Mesothelial cell of epicardium (in vitro differentiated cells): ENCODE measurements at regions not wholly inside any gene's neighbourhood (a gene's known extent, or its start where the extent isn't known, plus 50 kb on each side); places are given as distances from the start of the nearest gene placed in this dataset.
"Not testable (repeated sequence)": the region's sequence is repeated elsewhere in the genome, so short reads cannot be mapped to it uniquely, and the experiment has no call there.

Experiments used
- DNase-seq, 2 experiments: peaks; one replicate each; pipeline ENCODE4 v3.0.0; 2021; ENCODE audit warnings: low spot score in 2 of 2; ENCODE audit not compliant: unreplicated experiment in 2 of 2
- H3K27ac Mint-ChIP-seq: 2 replicates; pipeline ENCODE4 v1.8.0; 2021; ENCODE audit warnings: mixed read lengths
- H3K27me3 Mint-ChIP-seq: 2 replicates; pipeline ENCODE4 v1.8.0; 2021; ENCODE audit warnings: low read depth, mixed read lengths
- H3K36me3 Mint-ChIP-seq: 2 replicates; pipeline ENCODE4 v1.8.0; 2021; ENCODE audit warnings: mixed read lengths
- H3K4me1 Mint-ChIP-seq: 2 replicates; pipeline ENCODE4 v1.8.0; 2021; ENCODE audit warnings: mixed read lengths
- H3K4me3 Mint-ChIP-seq: 2 replicates; pipeline ENCODE4 v1.8.0; 2021; ENCODE audit warnings: mild to moderate bottlenecking, moderate library complexity, mixed read lengths
- H3K9me3 Mint-ChIP-seq: 2 replicates; pipeline ENCODE4 v1.8.0; 2021; ENCODE audit warnings: mixed read lengths
- TF ChIP-seq, protein P1 (sequence below): fragments of 200-600 bp; sonication (generic); IDR thresholded peaks from one replicate; pipeline ENCODE4 v1.5.0; 2021; ENCODE audit warnings: antibody characterized with exemption; ENCODE audit not compliant: unreplicated experiment

DNA sequence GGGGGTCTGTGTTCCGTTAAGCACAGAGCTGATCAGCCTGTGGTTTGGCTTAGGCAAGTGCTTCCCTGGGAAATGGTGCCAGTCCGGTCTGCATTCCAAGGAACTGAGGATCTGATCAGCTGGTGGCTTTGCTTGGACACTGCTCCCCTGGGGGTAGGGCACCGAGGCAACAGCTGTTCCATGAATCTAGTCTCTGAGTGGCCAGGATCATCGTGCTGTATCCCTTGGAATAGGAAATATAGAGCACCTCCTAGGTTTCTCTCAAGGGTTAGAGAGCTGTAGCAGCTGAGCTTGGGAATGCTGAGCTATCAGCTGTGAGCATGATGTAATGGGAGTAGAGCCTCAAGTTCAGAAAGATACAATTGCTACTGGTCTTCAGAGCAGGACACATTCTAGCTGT, 863.9 kb downstream of the RAPGEF2 start:
- TF ChIP-seq, protein P1, sequence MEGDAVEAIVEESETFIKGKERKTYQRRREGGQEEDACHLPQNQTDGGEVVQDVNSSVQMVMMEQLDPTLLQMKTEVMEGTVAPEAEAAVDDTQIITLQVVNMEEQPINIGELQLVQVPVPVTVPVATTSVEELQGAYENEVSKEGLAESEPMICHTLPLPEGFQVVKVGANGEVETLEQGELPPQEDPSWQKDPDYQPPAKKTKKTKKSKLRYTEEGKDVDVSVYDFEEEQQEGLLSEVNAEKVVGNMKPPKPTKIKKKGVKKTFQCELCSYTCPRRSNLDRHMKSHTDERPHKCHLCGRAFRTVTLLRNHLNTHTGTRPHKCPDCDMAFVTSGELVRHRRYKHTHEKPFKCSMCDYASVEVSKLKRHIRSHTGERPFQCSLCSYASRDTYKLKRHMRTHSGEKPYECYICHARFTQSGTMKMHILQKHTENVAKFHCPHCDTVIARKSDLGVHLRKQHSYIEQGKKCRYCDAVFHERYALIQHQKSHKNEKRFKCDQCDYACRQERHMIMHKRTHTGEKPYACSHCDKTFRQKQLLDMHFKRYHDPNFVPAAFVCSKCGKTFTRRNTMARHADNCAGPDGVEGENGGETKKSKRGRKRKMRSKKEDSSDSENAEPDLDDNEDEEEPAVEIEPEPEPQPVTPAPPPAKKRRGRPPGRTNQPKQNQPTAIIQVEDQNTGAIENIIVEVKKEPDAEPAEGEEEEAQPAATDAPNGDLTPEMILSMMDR = no peak
- H3K27ac Mint-ChIP-seq = no peak overlapping the region
- peaks cover 15% of the 10 kb centered on the region for H3K9me3 Mint-ChIP-seq
- H3K27me3 Mint-ChIP-seq = no peaks in the 10 kb centered on the region
- H3K36me3 Mint-ChIP-seq = peaks cover 1% of the 10 kb centered on the region
- no peak for DNase-seq
- no peaks in the 10 kb centered on the region for H3K4me1 Mint-ChIP-seq
- H3K4me3 Mint-ChIP-seq = no peak overlapping the region

DNA sequence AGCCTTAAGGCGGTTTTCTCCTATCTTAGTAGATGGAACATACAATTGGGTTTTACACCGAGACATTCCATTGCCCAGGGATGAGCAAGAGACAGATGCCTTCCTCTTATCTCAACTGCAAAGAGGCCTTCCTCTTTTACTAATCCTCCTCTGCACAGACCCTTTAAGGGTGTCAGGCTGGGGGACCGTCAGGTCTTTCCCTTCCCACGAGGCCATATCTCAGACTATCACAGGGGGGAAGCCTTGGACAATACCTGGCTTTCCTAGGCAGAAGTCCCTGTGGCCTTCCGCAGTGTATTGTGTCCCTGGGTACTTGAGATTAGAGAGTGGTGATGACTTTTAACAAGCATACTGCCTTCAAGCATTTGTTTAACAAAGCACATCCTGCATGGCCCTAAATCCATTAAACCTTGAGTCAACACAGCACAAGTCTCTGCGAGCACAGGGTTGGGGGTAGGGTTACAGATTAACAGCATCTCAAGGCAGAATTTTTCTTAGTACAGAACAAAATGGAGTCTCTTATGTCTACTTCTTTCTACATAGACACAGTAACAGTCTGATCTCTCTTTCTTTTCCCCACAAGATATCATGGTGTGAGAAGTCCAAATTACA, 874.1 kb downstream of the RAPGEF2 start:
- not testable (repeated sequence) for H3K4me3 Mint-ChIP-seq, H3K27ac Mint-ChIP-seq, H3K4me1 Mint-ChIP-seq, H3K36me3 Mint-ChIP-seq, H3K27me3 Mint-ChIP-seq, DNase-seq
- peaks cover 15% of the 10 kb centered on the region for H3K9me3 Mint-ChIP-seq

DNA sequence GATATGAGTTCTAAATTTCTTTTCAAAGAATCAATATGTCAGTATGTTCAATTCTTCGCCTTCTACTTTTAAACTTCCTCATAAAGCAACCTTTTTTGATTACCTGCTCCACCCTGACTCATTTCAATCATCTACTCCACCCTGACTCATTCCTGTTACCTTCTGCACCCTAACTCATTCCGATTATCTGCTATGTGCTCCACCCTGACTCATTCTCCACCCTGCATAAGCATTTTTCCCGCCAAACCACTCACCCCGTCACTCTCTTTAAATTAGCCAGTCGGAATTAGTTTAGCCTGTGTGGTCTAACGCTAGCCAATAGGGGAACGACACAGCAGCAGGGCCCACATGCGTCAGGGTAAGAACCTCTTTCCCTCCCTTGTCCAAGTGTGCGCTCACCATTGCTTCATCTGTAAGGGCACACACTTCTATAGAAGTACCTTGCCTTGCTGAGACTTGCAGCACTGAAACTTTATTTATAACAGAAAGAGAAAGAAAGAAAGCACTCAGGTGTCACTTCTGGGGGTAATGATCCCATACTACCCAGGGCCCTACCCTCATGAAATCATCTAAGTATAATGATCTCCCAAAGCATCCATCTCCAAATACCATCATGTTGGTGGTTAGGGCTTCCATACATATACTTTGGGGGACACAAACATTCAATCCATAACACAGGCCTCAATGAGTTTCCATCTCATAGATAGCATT, 875.2 kb downstream of the RAPGEF2 start:
- Mint-ChIP-seq H3K4me3 (no peak overlapping the region), H3K27ac (no peak overlapping the region), H3K4me1 (peaks cover 5% of the 10 kb centered on the region), H3K36me3 (no peaks in the 10 kb centered on the region), H3K9me3 (peaks cover 5% of the 10 kb centered on the region), H3K27me3 (no peaks in the 10 kb centered on the region)
- TF ChIP-seq, protein P1 = no peak
- no peak for DNase-seq

GRCh38 chr4:159979351-159979750, 876.5 kb downstream of the RAPGEF2 start:
- Mint-ChIP-seq H3K27me3 (no peaks in the 10 kb centered on the region), H3K36me3 (no peaks in the 10 kb centered on the region), H3K27ac (no peak overlapping the region), H3K9me3 (no peaks in the 10 kb centered on the region), H3K4me1 (peaks cover 5% of the 10 kb centered on the region), H3K4me3 (no peak overlapping the region)
- no peak for DNase-seq
- TF ChIP-seq, protein P1 = no peak

DNA sequence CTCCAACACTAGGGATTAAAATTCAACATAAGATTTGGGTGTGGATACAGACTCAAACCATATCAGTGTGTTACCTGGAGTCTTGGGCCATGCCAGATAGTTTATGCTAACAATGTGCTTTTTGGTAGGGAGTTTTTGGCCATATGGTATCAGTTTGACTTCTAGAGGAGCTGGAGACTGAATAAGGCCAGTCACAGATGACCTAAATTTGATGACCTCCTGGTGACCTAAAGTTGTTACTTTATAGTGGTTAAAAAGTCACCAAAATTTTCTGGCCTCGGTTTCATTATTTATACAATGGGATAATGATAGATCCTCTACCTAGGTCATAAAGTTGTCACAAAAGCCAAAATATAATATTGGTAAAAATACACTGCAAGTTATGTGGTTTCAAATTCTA, 877.1 kb downstream of the RAPGEF2 start:
- no peak for DNase-seq
- TF ChIP-seq, protein P1 = no peak
- Mint-ChIP-seq H3K9me3 (no peaks in the 10 kb centered on the region), H3K4me1 (peaks cover 5% of the 10 kb centered on the region), H3K4me3 (no peak overlapping the region), H3K27me3 (no peaks in the 10 kb centered on the region), H3K36me3 (no peaks in the 10 kb centered on the region), H3K27ac (no peak overlapping the region)

DNA sequence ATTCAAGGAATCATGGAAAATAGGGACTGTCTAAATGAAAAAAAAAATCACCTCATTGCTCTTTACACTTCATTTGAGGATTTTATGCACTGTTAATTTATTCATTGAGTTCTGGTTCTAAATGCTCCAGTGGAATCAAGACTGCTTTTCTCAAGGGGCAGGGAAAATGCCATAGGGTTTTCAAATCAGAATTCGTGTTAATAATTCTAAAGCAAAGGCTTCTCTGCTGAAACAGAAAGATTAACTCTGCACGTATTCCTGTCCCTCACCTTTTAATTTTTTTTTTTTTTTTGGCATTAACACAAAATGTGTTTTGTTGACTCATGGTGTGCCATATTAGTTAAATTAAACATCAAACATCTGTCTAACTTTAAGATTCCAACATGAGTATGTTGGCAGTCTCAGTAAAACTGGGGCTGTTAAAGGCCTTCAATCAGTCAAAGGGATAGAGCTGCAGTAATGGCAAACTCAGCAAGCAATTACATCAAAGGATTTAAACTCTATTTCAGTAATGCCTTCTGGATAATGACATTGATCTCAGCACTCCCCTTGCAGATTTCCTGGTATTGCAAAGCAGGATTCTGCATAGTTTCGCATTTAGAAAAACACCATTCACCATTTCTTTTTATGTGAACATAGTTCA, 878.1 kb downstream of the RAPGEF2 start:
- Mint-ChIP-seq H3K36me3 (no peaks in the 10 kb centered on the region), H3K27ac (no peak overlapping the region), H3K4me3 (no peak overlapping the region), H3K4me1 (peaks cover 5% of the 10 kb centered on the region), H3K27me3 (no peaks in the 10 kb centered on the region), H3K9me3 (no peaks in the 10 kb centered on the region)
- TF ChIP-seq, protein P1 = no peak
- no peak for DNase-seq
